T-helper 2 cell treated with Interferon-gamma antibody and Interleukin-4, amounts not matched to agents 100 ng/mL and 5 ng/mL, for 36 hours (primary cell): ENCODE measurements at regions not wholly inside any gene's neighbourhood (a gene's known extent, or its start where the extent isn't known, plus 50 kb on each side); places are given as distances from the start of the nearest gene placed in this dataset.

Source experiments
- intact Hi-C: fragments of 100-400 bp; cut with micrococcal nuclease; formaldehyde crosslinking; loops from one replicate; pipeline ENCODE4 v1.15.1; 2023

- intact Hi-C loops: no loop called here
Observed at GRCh38 chr12:89939522-89940215, 231.0 kb upstream of the ATP2B1 start.

- intact Hi-C loops: no loop called here
Observed at GRCh38 chr12:89936631-89937030, 228.0 kb upstream of the ATP2B1 start.

GRCh38 chr12:89935850-89936249, 227.2 kb upstream of the ATP2B1 start:
- intact Hi-C loops: no loop called here

GRCh38 chr12:89933911-89934310, 225.3 kb upstream of the ATP2B1 start:
- intact Hi-C loops: no loop called here

- intact Hi-C loops: no loop called here
Observed at GRCh38 chr12:89932954-89933353, 224.3 kb upstream of the ATP2B1 start.

GRCh38 chr12:89928467-89928866, 219.8 kb upstream of the ATP2B1 start:
- intact Hi-C loops: no loop called here

GRCh38 chr12:89927226-89927698, 218.6 kb upstream of the ATP2B1 start:
- intact Hi-C loops: no loop called here

- intact Hi-C loops: no loop called here
Observed at GRCh38 chr12:89924191-89924590, 215.6 kb upstream of the ATP2B1 start.

GRCh38 chr12:89923091-89923490, 214.5 kb upstream of the ATP2B1 start:
- intact Hi-C loops: no loop called here

- intact Hi-C loops: no loop called here
Observed at GRCh38 chr12:89920866-89921265, 212.2 kb upstream of the ATP2B1 start.

- intact Hi-C loops: no loop called here
Observed at GRCh38 chr12:89919241-89919906, 210.7 kb upstream of the ATP2B1 start.

GRCh38 chr12:89918172-89918846, 209.7 kb upstream of the ATP2B1 start:
- intact Hi-C loops: no loop called here

GRCh38 chr12:89909753-89910152, 201.1 kb upstream of the ATP2B1 start:
- intact Hi-C loops: no loop called here

GRCh38 chr12:89907659-89908058, 199.0 kb upstream of the ATP2B1 start:
- intact Hi-C loops: no loop called here

GRCh38 chr12:89906824-89907223, 198.2 kb upstream of the ATP2B1 start:
- intact Hi-C loops: no loop called here

GRCh38 chr12:89906178-89906577, 197.5 kb upstream of the ATP2B1 start:
- intact Hi-C loops: no loop called here

- intact Hi-C loops: no loop called here
Observed at GRCh38 chr12:89901906-89902642, 193.4 kb upstream of the ATP2B1 start.

GRCh38 chr12:89901319-89901718, 192.7 kb upstream of the ATP2B1 start:
- intact Hi-C loops: no loop called here

- intact Hi-C loops: no loop called here
Observed at GRCh38 chr12:89899651-89900050, 191.0 kb upstream of the ATP2B1 start.

- intact Hi-C loops: no loop called here
Observed at GRCh38 chr12:89895591-89895990, 187.0 kb upstream of the ATP2B1 start.

- intact Hi-C loops: no loop called here
Observed at GRCh38 chr12:89895101-89895500, 186.5 kb upstream of the ATP2B1 start.
